ENCODE measurements at regions not wholly inside any gene's neighbourhood (a gene's known extent, or its start where the extent isn't known, plus 50 kb on each side); places are given as distances from the start of the nearest gene placed in this dataset.

DNA sequence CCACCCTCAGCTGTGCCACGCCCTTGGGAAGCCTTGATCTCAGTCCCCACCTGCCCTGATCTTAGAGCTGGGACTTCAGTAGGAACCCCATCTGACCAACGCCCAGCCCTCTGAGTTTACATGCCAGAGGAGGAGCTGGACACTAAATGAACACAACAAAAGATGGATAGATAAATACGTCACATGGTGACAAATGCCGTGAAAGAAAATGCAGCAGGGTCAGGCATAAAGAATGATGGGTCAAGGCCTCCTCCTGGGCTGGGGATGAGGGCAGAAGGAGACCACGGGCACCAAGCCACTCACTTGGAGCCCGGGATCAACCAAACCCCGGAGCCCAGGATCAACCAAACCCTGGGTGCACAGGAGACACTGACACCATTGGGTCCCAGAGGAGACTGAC, 354.9 kb downstream of the C16orf95 start:
- Histone ChIP-seq H3K27me3 (replicated peaks; ENCODE audit: insufficient read depth) (no peaks in the 10 kb centered on the region), H3K4me1 (ENCODE audit: control insufficient read depth in 1 of 2, low read depth in 2 of 2) (no peaks in the 10 kb centered on the region), H3K27ac (no peak overlapping the region), H3K36me3 (no peaks in the 10 kb centered on the region), H3K9me3 (no peaks in the 10 kb centered on the region), H3K4me3 (no peak overlapping the region)
- ATAC-seq (ENCODE audit: insufficient number of reproducible peaks, low FRiP score, low read depth) (no peak), DNase-seq (ENCODE audit: low spot score) (no peak)
- TF ChIP-seq, protein P1, sequence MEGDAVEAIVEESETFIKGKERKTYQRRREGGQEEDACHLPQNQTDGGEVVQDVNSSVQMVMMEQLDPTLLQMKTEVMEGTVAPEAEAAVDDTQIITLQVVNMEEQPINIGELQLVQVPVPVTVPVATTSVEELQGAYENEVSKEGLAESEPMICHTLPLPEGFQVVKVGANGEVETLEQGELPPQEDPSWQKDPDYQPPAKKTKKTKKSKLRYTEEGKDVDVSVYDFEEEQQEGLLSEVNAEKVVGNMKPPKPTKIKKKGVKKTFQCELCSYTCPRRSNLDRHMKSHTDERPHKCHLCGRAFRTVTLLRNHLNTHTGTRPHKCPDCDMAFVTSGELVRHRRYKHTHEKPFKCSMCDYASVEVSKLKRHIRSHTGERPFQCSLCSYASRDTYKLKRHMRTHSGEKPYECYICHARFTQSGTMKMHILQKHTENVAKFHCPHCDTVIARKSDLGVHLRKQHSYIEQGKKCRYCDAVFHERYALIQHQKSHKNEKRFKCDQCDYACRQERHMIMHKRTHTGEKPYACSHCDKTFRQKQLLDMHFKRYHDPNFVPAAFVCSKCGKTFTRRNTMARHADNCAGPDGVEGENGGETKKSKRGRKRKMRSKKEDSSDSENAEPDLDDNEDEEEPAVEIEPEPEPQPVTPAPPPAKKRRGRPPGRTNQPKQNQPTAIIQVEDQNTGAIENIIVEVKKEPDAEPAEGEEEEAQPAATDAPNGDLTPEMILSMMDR (IDR thresholded peaks at IDR 0.05): no peak

DNA sequence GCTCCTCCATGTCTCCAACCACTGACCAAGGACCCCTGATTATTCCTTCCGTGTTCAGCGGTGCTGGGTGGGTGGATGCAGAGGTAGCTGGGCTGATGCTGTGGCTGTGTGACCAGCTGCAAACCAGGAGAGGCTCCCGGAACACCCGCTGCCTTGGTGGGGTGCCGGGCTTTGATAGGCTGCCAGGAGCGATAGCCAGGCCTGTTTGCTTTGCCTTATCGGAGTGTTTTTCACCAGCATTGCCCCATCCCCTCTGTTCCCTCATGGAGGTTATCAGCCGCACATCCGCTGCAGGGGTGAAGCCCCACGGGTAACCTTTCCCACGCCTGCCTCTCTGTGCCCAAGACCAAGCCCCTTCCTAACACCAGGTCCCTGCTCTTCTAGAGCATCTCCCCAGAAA, 354.3 kb downstream of the C16orf95 start:
- Histone ChIP-seq H3K4me3 (no peak overlapping the region), H3K9me3 (no peaks in the 10 kb centered on the region), H3K36me3 (no peaks in the 10 kb centered on the region), H3K4me1 (ENCODE audit: control insufficient read depth in 1 of 2, low read depth in 2 of 2) (no peaks in the 10 kb centered on the region), H3K27ac (no peak overlapping the region), H3K27me3 (replicated peaks; ENCODE audit: insufficient read depth) (no peaks in the 10 kb centered on the region)
- ATAC-seq (ENCODE audit: insufficient number of reproducible peaks, low FRiP score, low read depth) (no peak), DNase-seq (ENCODE audit: low spot score) (no peak)
- TF ChIP-seq, protein P1 (IDR thresholded peaks at IDR 0.05): no peak

DNA sequence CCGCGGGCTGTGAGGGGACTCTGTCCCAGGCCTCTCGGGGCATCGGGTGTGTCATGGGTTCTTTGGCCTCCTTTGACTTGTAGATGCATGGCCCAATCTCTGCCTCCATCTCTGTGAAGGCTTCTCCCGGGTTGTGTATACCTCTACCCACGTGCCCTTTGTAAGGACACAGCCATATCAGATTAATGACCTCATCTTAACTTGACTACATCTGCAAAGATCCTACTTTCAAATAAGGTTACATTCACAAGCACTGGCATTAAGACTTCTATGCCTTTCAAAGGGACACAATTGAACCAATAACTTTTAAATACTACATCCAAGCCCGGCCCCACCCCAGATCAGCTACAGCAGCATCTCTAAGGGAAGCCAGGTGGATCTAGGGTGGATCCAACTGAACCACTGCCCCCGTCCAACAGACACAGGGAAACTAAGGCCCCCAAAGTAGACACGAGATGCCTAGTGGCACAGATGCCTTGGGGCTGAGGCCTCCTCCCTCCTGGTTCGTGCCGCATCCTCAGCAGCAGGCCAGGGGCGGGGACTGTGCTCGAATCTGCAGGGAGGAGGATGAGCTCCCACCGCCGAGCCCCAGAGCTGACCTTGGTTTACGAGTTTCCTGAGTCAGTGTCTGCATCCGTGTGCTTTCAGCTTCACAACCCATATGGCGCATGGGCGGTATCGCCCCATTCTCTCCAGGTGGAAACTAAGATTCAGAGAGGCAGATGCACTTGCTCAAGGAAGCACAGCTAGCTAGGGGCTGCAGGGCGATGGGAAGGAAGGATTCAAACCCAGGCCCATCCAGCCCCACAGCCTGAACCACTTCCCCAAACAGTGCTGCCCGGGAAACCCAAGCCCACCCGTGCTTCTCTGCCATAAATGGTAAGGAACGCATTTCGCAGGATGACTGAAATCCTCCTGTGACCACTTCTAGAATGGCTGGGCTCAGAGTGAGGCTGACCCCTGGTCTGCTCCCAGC, 353.3 kb downstream of the C16orf95 start:
- Histone ChIP-seq H3K27ac (no peak overlapping the region), H3K4me3 (no peak overlapping the region), H3K4me1 (ENCODE audit: control insufficient read depth in 1 of 2, low read depth in 2 of 2) (no peaks in the 10 kb centered on the region), H3K27me3 (replicated peaks; ENCODE audit: insufficient read depth) (no peaks in the 10 kb centered on the region), H3K36me3 (no peaks in the 10 kb centered on the region), H3K9me3 (no peaks in the 10 kb centered on the region)
- DNase-seq (ENCODE audit: low spot score) (no peak), ATAC-seq (ENCODE audit: insufficient number of reproducible peaks, low FRiP score, low read depth) (no peak)
- TF ChIP-seq, protein P1 (IDR thresholded peaks at IDR 0.05): no peak

DNA sequence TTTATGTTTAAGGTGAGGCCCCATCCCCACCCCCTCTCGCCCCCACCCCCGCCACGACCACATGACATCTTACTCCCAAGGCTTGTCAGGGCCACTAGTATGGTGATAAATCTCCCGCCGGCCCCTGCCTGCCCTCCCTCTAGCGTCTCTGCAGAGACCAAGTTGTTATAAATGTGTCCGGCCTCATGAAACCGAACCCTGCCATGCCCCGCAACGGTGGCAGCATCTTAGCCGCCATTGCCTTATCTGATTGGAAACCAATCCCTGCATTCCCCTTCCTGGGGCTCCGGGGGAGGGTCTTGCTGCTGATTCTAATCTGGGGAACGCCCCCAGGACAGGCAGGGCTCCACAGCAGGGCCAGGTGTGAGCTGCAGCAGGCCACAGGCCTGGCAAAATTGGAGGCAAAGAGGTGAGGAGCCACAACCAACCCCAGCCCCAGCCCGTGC, 352.4 kb downstream of the C16orf95 start:
- ATAC-seq (ENCODE audit: insufficient number of reproducible peaks, low FRiP score, low read depth): no peak
- no peak for DNase-seq (ENCODE audit: low spot score)
- H3K36me3 ChIP-seq: no peaks in the 10 kb centered on the region
- H3K9me3 ChIP-seq: no peaks in the 10 kb centered on the region
- no peak overlapping the region for H3K27ac ChIP-seq
- TF ChIP-seq, protein P1 (IDR thresholded peaks at IDR 0.05): no peak
- H3K27me3 ChIP-seq (replicated peaks; ENCODE audit: insufficient read depth): no peaks in the 10 kb centered on the region
- no peaks in the 10 kb centered on the region for H3K4me1 ChIP-seq (ENCODE audit: control insufficient read depth in 1 of 2, low read depth in 2 of 2)
- no peak overlapping the region for H3K4me3 ChIP-seq

DNA sequence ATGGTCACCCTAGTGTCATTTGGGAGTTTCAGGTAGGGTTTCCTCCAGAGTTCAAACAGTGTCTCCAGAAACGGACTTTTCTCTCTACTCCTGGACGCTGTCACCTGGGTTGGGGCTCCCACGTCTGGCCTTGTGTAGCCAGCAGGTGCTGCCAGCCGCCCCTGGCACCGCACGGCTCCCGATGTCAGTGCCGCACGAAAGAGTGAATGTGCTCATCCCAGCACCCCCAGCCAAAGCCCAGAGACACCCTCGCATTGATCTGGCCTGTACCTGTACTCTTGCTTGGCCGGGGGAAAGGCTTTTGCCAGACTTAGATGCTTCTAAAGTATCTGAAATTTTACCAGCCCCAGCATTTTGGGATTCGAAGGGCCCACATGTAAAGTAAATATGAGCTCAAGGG, 351.9 kb downstream of the C16orf95 start:
- no peak overlapping the region for H3K27ac ChIP-seq
- H3K4me3 ChIP-seq: no peak overlapping the region
- H3K4me1 ChIP-seq (ENCODE audit: control insufficient read depth in 1 of 2, low read depth in 2 of 2): no peaks in the 10 kb centered on the region
- TF ChIP-seq, protein P1 (IDR thresholded peaks at IDR 0.05): no peak
- no peaks in the 10 kb centered on the region for H3K27me3 ChIP-seq (replicated peaks; ENCODE audit: insufficient read depth)
- H3K9me3 ChIP-seq: no peaks in the 10 kb centered on the region
- no peak for DNase-seq (ENCODE audit: low spot score)
- no peak for ATAC-seq (ENCODE audit: insufficient number of reproducible peaks, low FRiP score, low read depth)
- H3K36me3 ChIP-seq: no peaks in the 10 kb centered on the region

All from thoracic aorta (tissue), 2 donors.